ENCODE measurements at regions not wholly inside any gene's neighbourhood (a gene's known extent, or its start where the extent isn't known, plus 50 kb on each side); places are given as distances from the start of the nearest gene placed in this dataset.
A peak's percentile ranks its signal among the peaks of the same experiment; 100 is the strongest.

DNA sequence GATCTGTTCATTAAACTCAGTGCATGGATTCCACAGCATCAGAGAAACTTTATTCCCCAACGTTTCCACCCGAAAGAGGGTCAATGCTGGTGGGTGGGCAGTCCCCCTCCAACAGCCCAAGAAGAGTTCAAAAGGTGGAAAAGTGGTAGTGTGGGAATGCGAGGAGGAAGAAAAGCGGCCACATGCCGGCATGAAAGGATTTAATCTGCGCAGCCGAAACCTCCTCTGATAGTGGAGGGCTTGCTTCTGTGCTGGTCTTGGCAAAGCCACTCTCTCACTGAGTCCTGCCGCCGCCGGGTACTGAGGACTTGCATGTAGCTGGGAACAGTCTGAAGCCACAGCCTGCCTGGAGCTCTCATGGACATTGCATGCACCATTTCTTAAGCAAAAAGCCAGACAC is 136.2 kb upstream of the ZNF536 start:
- no peak overlapping the region for H3K4me2 ChIP-seq
- 44% methylated on average over 10 of the region's 10 CpGs for WGBS (ENCODE audit: low lambda C conversion rate)
- POLR2A ChIA-PET = no interaction called here

More for the DNA sequence above, 136.2 kb upstream of the ZNF536 start:
- DNase-seq = peak; percentile 60
- no peaks in the 10 kb centered on the region for H3K9me2 ChIP-seq
- peaks cover 0 to 35% of the 10 kb centered on the region in 2 experiments; a peak in 2 of 4 replicates for H3K4me1 ChIP-seq (ENCODE audit: control insufficient read depth in 1 of 2, insufficient read depth in 2 of 2, low read depth in 1 of 2, low read length in 1 of 2)
- H3K79me2 ChIP-seq (ENCODE audit: insufficient read depth) = no peaks in the 10 kb centered on the region
- TF ChIP-seq SIN3A (IDR thresholded peaks at IDR 0.05; ENCODE audit: borderline replicate concordance, low read depth, low read length) (no peak), NRF1 (IDR thresholded peaks at IDR 0.05; ENCODE audit: low read depth, low read length) (no peak), FOXM1 (IDR thresholded peaks at IDR 0.05; ENCODE audit: low read depth) (no peak), CHD2 (IDR thresholded peaks at IDR 0.05; ENCODE audit: low read length, partially characterized antibody) (no peak), ELF1 (IDR thresholded peaks at IDR 0.05) (no peak), FOXJ3 (CRISPR knock-in tag; IDR thresholded peaks at IDR 0.05) (no peak), EP300 (IDR thresholded peaks at IDR 0.05; ENCODE audit: borderline replicate concordance in 1 of 2, low read depth in 1 of 2, low read length in 1 of 2) (no peak), MXI1 (IDR thresholded peaks at IDR 0.05; ENCODE audit: low read depth, low read length) (no peak), POLR2AphosphoS5 (IDR thresholded peaks at IDR 0.05; ENCODE audit: low read depth, low read length) (no peak), TAF1 (IDR thresholded peaks at IDR 0.05; ENCODE audit: borderline replicate concordance, low read depth, low read length) (no peak), TCF12 (IDR thresholded peaks at IDR 0.05) (no peak), TEAD4 (IDR thresholded peaks at IDR 0.05; ENCODE audit: borderline replicate concordance, insufficient read depth) (no peak)
- TF ChIP-seq, protein P1, sequence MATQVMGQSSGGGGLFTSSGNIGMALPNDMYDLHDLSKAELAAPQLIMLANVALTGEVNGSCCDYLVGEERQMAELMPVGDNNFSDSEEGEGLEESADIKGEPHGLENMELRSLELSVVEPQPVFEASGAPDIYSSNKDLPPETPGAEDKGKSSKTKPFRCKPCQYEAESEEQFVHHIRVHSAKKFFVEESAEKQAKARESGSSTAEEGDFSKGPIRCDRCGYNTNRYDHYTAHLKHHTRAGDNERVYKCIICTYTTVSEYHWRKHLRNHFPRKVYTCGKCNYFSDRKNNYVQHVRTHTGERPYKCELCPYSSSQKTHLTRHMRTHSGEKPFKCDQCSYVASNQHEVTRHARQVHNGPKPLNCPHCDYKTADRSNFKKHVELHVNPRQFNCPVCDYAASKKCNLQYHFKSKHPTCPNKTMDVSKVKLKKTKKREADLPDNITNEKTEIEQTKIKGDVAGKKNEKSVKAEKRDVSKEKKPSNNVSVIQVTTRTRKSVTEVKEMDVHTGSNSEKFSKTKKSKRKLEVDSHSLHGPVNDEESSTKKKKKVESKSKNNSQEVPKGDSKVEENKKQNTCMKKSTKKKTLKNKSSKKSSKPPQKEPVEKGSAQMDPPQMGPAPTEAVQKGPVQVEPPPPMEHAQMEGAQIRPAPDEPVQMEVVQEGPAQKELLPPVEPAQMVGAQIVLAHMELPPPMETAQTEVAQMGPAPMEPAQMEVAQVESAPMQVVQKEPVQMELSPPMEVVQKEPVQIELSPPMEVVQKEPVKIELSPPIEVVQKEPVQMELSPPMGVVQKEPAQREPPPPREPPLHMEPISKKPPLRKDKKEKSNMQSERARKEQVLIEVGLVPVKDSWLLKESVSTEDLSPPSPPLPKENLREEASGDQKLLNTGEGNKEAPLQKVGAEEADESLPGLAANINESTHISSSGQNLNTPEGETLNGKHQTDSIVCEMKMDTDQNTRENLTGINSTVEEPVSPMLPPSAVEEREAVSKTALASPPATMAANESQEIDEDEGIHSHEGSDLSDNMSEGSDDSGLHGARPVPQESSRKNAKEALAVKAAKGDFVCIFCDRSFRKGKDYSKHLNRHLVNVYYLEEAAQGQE (IDR thresholded peaks at IDR 0.05; ENCODE audit: low read depth, low read length) = no peak
- TF ChIP-seq, protein P2, sequence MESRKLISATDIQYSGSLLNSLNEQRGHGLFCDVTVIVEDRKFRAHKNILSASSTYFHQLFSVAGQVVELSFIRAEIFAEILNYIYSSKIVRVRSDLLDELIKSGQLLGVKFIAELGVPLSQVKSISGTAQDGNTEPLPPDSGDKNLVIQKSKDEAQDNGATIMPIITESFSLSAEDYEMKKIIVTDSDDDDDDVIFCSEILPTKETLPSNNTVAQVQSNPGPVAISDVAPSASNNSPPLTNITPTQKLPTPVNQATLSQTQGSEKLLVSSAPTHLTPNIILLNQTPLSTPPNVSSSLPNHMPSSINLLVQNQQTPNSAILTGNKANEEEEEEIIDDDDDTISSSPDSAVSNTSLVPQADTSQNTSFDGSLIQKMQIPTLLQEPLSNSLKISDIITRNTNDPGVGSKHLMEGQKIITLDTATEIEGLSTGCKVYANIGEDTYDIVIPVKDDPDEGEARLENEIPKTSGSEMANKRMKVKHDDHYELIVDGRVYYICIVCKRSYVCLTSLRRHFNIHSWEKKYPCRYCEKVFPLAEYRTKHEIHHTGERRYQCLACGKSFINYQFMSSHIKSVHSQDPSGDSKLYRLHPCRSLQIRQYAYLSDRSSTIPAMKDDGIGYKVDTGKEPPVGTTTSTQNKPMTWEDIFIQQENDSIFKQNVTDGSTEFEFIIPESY (IDR thresholded peaks at IDR 0.05; ENCODE audit: borderline replicate concordance, low read depth) = no peak
- TF ChIP-seq, protein P3, sequence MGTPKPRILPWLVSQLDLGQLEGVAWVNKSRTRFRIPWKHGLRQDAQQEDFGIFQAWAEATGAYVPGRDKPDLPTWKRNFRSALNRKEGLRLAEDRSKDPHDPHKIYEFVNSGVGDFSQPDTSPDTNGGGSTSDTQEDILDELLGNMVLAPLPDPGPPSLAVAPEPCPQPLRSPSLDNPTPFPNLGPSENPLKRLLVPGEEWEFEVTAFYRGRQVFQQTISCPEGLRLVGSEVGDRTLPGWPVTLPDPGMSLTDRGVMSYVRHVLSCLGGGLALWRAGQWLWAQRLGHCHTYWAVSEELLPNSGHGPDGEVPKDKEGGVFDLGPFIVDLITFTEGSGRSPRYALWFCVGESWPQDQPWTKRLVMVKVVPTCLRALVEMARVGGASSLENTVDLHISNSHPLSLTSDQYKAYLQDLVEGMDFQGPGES (IDR thresholded peaks at IDR 0.05; ENCODE audit: low read depth, low read length) = no peak
- TF ChIP-seq, protein P4, sequence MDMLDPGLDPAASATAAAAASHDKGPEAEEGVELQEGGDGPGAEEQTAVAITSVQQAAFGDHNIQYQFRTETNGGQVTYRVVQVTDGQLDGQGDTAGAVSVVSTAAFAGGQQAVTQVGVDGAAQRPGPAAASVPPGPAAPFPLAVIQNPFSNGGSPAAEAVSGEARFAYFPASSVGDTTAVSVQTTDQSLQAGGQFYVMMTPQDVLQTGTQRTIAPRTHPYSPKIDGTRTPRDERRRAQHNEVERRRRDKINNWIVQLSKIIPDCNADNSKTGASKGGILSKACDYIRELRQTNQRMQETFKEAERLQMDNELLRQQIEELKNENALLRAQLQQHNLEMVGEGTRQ (IDR thresholded peaks at IDR 0.05; ENCODE audit: borderline replicate concordance, low read depth, low read length) = no peak
- peak overlapping the region in 1 of 2 experiments; percentile 7; a peak in 1 of 4 replicates for H3K4me3 ChIP-seq (ENCODE audit: low read depth in 2 of 2, low read length in 1 of 2)
- H3K9ac ChIP-seq = no peak overlapping the region
- H2AFZ ChIP-seq (ENCODE audit: low read depth) = no peak overlapping the region
- no peak overlapping the region for H3K27ac ChIP-seq (ENCODE audit: low read depth in 2 of 2, low read length in 1 of 2)
- H3K27me3 ChIP-seq (ENCODE audit: insufficient read depth) = no peaks in the 10 kb centered on the region
- no peaks in the 10 kb centered on the region for H3K9me3 ChIP-seq
- no peaks in the 10 kb centered on the region for H4K20me1 ChIP-seq (ENCODE audit: insufficient read depth)
- H3K36me3 ChIP-seq (replicated peaks in 1 of 2; ENCODE audit: control insufficient read depth in 1 of 2, insufficient read depth in 2 of 2, low read length in 1 of 2) = no peaks in the 10 kb centered on the region
- no peaks in the 10 kb centered on the region for H3F3A ChIP-seq (replicated peaks; ENCODE audit: insufficient read depth)
- CTCF ChIA-PET = interaction anchor here (0.9 to 1.9 kb wide), 4 partner anchors 17 to 430 kb away, joined by 3 to 5 read pairs (median 4); no protein-coding TSS in a partner anchor

All from SK-N-SH (cell line).